SK-N-SH (cell line): ENCODE measurements at regions not wholly inside any gene's neighbourhood (a gene's known extent, or its start where the extent isn't known, plus 50 kb on each side); places are given as distances from the start of the nearest gene placed in this dataset.

Source experiments
- CTCF ChIA-PET: fragments of 300-600, 350-600 bp; formaldehyde crosslinking; extraction: SDS; loops from one replicate; lab custom pipeline; 2021; lab: Yijun Ruan, JAX
- POLR2A ChIA-PET: fragments of 350-600 bp; sonication (Branson Sonifier 250); formaldehyde crosslinking; extraction: SDS; loops from one replicate; lab custom pipeline; 2020; ENCODE audit warnings: antibody characterized with exemption, inconsistent platforms; lab: Yijun Ruan, JAX
- DNase-seq: peaks from one replicate; pipeline ENCODE4 v3.0.0; 2012
- H2AFZ ChIP-seq: fragments of 200-600 bp; sonication (generic); 2 replicates; pipeline ENCODE4 v1.8.1; 2016; ENCODE audit warnings: antibody characterized with exemption, mild to moderate bottlenecking, low read depth
- H3F3A ChIP-seq: fragments of 200-600 bp; sonication (generic); replicated peaks from 2 replicates; pipeline ENCODE3; 2016; ENCODE audit warnings: antibody characterized with exemption, mild to moderate bottlenecking; ENCODE audit not compliant: insufficient read depth
- H3K27ac ChIP-seq, 2 experiments: fragments of 200-500 bp in 1 of 2; fragments of 200-600 bp in 1 of 2; sonication (Bioruptor generic) in 1 of 2; sonication (generic), shearing (Covaris generic) in 1 of 2; 2 replicates each; pipeline versions ENCODE4 v1.5.1 to v1.6.1; 2014 to 2016; ENCODE audit warnings: low read depth in 2 of 2, inconsistent platforms in 1 of 2, low read length in 1 of 2, mild to moderate bottlenecking in 1 of 2, mixed read lengths in 1 of 2
- H3K27me3 ChIP-seq: fragments of 200-600 bp; sonication (generic), shearing (Covaris generic); 2 replicates; pipeline ENCODE4 v1.6.1; 2016; ENCODE audit warnings: mixed run types; ENCODE audit not compliant: insufficient read depth
- H3K36me3 ChIP-seq, 2 experiments: fragments of 200-500 bp in 1 of 2; fragments of 200-600 bp in 1 of 2; sonication (Bioruptor generic) in 1 of 2; sonication (generic) in 1 of 2; replicated peaks in 1 of 2; 2 replicates each; pipeline versions ENCODE3 to v1.5.1; 2014 to 2016; ENCODE audit warnings: low read length in 1 of 2, mild to moderate bottlenecking in 1 of 2; ENCODE audit not compliant: insufficient read depth in 2 of 2, control insufficient read depth in 1 of 2
- H3K4me1 ChIP-seq, 2 experiments: fragments of 200-500 bp in 1 of 2; fragments of 200-600 bp in 1 of 2; sonication (Bioruptor generic) in 1 of 2; sonication (generic), shearing (Covaris generic) in 1 of 2; 2 replicates each; pipeline versions ENCODE4 v1.5.1 to v1.6.1; 2014 to 2016; ENCODE audit warnings: low read depth in 1 of 2, low read length in 1 of 2, mixed run types in 1 of 2; ENCODE audit not compliant: insufficient read depth in 2 of 2, control insufficient read depth in 1 of 2
- H3K4me2 ChIP-seq: fragments of 200-600 bp; sonication (generic), shearing (Covaris generic); 2 replicates; pipeline ENCODE4 v1.6.1; 2017; ENCODE audit warnings: mixed run types
- H3K4me3 ChIP-seq, 2 experiments: fragments of 200-500 bp in 1 of 2; fragments of 200-600 bp in 1 of 2; sonication (Bioruptor generic) in 1 of 2; sonication (generic), shearing (Covaris generic) in 1 of 2; 2 replicates each; pipeline versions ENCODE4 v1.5.1 to v1.8.1; 2014 to 2016; ENCODE audit warnings: low read depth in 2 of 2, inconsistent platforms in 1 of 2, low read length in 1 of 2, mild to moderate bottlenecking in 1 of 2, mixed read lengths in 1 of 2, moderate library complexity in 1 of 2
- H3K79me2 ChIP-seq: fragments of 200-600 bp; sonication (generic); 2 replicates; pipeline ENCODE4 v1.8.1; 2017; ENCODE audit warnings: mild to moderate bottlenecking; ENCODE audit not compliant: insufficient read depth
- H3K9ac ChIP-seq: fragments of 200-600 bp; sonication (generic); 2 replicates; pipeline ENCODE4 v1.6.1; 2017; ENCODE audit warnings: mixed run types
- H3K9me2 ChIP-seq: fragments of 200-600 bp; sonication (generic); 2 replicates; pipeline ENCODE4 v1.6.1; 2017; ENCODE audit warnings: mixed run types
- H3K9me3 ChIP-seq: fragments of 200-600 bp; sonication (generic); 2 replicates; pipeline ENCODE4 v1.6.1; 2017; ENCODE audit warnings: mixed run types, mild to moderate bottlenecking, moderate library complexity
- H4K20me1 ChIP-seq: fragments of 200-600 bp; sonication (generic); 2 replicates; pipeline ENCODE4 v1.6.1; 2017; ENCODE audit warnings: mild to moderate bottlenecking, mixed run types; ENCODE audit not compliant: insufficient read depth
- EP300 ChIP-seq, 2 experiments: IDR thresholded peaks; 2 replicates each; pipeline versions ENCODE4 v1.4.0 to v1.6.1; 2012; ENCODE audit warnings: borderline replicate concordance in 1 of 2, low read depth in 1 of 2, low read length in 1 of 2
- EZH2phosphoT487 ChIP-seq: fragments of 200-600 bp; sonication (generic); IDR thresholded peaks from 2 replicates; pipeline ENCODE4 v1.6.1; 2017; ENCODE audit warnings: low read depth, mixed run types, mild to moderate bottlenecking, antibody characterized with exemption, moderate library complexity, borderline replicate concordance
- JUND ChIP-seq: IDR thresholded peaks from 2 replicates; pipeline ENCODE4 v1.4.0; 2012
- MEF2A ChIP-seq: IDR thresholded peaks from 2 replicates; pipeline ENCODE4 v1.4.0; 2012; ENCODE audit warnings: low read depth, borderline replicate concordance
- NFIC ChIP-seq: IDR thresholded peaks from 2 replicates; pipeline ENCODE4 v1.4.0; 2012; ENCODE audit warnings: borderline replicate concordance
- POLR2AphosphoS5 ChIP-seq: IDR thresholded peaks from 2 replicates; pipeline ENCODE4 v1.6.1; 2012; ENCODE audit warnings: low read depth, low read length
- RXRA ChIP-seq: IDR thresholded peaks from 2 replicates; pipeline ENCODE4 v1.4.0; 2012; ENCODE audit warnings: low read depth, mild to moderate bottlenecking, borderline replicate concordance
- SIN3A ChIP-seq: IDR thresholded peaks from 2 replicates; pipeline ENCODE4 v1.6.1; 2012; ENCODE audit warnings: low read depth, mild to moderate bottlenecking, low read length, moderate library complexity, borderline replicate concordance
- SMC3 ChIP-seq: IDR thresholded peaks from 2 replicates; pipeline ENCODE4 v1.6.1; 2012; ENCODE audit warnings: low read depth, low read length, improper control_type of control experiment
- TF ChIP-seq, protein P1 (sequence below): IDR thresholded peaks from 2 replicates; pipeline ENCODE4 v1.4.0; 2012; ENCODE audit warnings: low read depth, borderline replicate concordance
- TF ChIP-seq, protein P2 (sequence below): fragments of 150-350 bp; IDR thresholded peaks from 2 replicates; pipeline ENCODE4 v1.6.1; 2016; ENCODE audit warnings: mild to moderate bottlenecking, low read depth, low read length
- TF ChIP-seq, protein P3 (sequence below): IDR thresholded peaks from 2 replicates; pipeline ENCODE4 v1.4.0; 2012; ENCODE audit warnings: low read depth, borderline replicate concordance
- TF ChIP-seq, protein P4 (sequence below): fragments of 200-600 bp; sonication (generic); IDR thresholded peaks from 2 replicates; pipeline ENCODE4 v1.6.1; 2017; ENCODE audit warnings: antibody characterized with exemption, mild to moderate bottlenecking, moderate library complexity
- TF ChIP-seq, protein P5 (sequence below): IDR thresholded peaks from 2 replicates; pipeline ENCODE4 v1.4.0; 2012; ENCODE audit warnings: low read depth

DNA sequence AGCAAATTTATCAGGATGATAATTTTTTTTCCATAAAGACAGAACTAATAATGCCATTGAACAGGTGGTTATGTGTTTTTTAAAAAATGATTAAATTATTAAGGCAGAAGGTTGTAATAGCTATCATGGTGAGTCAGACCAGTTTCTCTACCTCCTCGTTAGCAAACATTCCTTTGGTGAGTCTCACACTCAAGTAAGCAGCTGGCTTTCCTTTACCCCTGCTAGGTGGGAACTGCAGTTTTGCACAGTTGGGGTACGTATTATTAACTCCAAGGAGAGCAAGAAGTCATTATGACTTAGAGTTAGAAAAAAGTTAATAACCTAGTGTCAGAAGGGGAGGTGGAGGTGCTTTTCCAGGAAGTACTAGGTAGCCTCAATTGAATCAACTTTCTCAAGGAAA is 165.3 kb downstream of the SNAPC1 start (continued):
- TF ChIP-seq, protein P1, sequence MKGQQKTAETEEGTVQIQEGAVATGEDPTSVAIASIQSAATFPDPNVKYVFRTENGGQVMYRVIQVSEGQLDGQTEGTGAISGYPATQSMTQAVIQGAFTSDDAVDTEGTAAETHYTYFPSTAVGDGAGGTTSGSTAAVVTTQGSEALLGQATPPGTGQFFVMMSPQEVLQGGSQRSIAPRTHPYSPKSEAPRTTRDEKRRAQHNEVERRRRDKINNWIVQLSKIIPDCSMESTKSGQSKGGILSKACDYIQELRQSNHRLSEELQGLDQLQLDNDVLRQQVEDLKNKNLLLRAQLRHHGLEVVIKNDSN = no peak
- TF ChIP-seq, all 33 proteins: peak for 0

DNA sequence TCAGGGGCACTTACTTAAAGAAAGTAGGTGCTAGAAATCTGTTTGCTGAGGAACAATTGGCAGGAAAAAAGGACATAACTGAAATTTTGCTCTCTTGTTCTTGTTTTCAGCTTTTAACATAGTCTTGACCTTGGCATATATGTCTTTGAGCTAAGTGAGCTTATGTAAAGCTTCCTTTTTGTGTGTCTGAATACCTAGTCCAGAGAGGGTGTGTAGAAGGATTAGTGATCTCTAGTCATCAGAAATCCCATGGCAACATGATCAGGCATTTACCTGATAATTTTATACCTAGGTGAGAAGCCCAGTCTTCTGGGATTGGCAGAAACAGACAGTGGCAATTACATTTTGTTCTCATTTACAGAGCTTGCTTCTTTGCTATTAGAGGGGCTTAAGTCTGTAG is 166.1 kb downstream of the SNAPC1 start:
- no peak for DNase-seq
- CTCF ChIA-PET = interaction anchor here (1.3 to 4.1 kb wide), 3 partner anchors 33 to 198 kb away, joined by 3 to 11 read pairs (median 6); no protein-coding TSS in a partner anchor
- Histone ChIP-seq H3K79me2 (no peaks in the 10 kb centered on the region), H3K9ac (no peak overlapping the region), H3K27ac (no peak overlapping the region)
- TF ChIP-seq EP300 (IDR thresholded peaks at IDR 0.05; ENCODE audit: borderline replicate concordance in 1 of 2, low read depth in 1 of 2, low read length in 1 of 2) (no peak), SMC3 (no peak), MEF2A (no peak), RXRA (no peak), JUND (no peak), POLR2AphosphoS5 (no peak), NFIC (no peak), SIN3A (no peak), EZH2phosphoT487 (no peak)
- TF ChIP-seq, protein P2, sequence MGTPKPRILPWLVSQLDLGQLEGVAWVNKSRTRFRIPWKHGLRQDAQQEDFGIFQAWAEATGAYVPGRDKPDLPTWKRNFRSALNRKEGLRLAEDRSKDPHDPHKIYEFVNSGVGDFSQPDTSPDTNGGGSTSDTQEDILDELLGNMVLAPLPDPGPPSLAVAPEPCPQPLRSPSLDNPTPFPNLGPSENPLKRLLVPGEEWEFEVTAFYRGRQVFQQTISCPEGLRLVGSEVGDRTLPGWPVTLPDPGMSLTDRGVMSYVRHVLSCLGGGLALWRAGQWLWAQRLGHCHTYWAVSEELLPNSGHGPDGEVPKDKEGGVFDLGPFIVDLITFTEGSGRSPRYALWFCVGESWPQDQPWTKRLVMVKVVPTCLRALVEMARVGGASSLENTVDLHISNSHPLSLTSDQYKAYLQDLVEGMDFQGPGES = no peak
- TF ChIP-seq, protein P3, sequence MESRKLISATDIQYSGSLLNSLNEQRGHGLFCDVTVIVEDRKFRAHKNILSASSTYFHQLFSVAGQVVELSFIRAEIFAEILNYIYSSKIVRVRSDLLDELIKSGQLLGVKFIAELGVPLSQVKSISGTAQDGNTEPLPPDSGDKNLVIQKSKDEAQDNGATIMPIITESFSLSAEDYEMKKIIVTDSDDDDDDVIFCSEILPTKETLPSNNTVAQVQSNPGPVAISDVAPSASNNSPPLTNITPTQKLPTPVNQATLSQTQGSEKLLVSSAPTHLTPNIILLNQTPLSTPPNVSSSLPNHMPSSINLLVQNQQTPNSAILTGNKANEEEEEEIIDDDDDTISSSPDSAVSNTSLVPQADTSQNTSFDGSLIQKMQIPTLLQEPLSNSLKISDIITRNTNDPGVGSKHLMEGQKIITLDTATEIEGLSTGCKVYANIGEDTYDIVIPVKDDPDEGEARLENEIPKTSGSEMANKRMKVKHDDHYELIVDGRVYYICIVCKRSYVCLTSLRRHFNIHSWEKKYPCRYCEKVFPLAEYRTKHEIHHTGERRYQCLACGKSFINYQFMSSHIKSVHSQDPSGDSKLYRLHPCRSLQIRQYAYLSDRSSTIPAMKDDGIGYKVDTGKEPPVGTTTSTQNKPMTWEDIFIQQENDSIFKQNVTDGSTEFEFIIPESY = no peak
- TF ChIP-seq, protein P4, sequence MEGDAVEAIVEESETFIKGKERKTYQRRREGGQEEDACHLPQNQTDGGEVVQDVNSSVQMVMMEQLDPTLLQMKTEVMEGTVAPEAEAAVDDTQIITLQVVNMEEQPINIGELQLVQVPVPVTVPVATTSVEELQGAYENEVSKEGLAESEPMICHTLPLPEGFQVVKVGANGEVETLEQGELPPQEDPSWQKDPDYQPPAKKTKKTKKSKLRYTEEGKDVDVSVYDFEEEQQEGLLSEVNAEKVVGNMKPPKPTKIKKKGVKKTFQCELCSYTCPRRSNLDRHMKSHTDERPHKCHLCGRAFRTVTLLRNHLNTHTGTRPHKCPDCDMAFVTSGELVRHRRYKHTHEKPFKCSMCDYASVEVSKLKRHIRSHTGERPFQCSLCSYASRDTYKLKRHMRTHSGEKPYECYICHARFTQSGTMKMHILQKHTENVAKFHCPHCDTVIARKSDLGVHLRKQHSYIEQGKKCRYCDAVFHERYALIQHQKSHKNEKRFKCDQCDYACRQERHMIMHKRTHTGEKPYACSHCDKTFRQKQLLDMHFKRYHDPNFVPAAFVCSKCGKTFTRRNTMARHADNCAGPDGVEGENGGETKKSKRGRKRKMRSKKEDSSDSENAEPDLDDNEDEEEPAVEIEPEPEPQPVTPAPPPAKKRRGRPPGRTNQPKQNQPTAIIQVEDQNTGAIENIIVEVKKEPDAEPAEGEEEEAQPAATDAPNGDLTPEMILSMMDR = no peak
- TF ChIP-seq, protein P1 = no peak
- TF ChIP-seq, protein P5, sequence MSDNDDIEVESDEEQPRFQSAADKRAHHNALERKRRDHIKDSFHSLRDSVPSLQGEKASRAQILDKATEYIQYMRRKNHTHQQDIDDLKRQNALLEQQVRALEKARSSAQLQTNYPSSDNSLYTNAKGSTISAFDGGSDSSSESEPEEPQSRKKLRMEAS = no peak
- TF ChIP-seq, all 33 proteins: peak for 0
- POLR2A ChIA-PET = no interaction called here
- H2AFZ ChIP-seq = no peak overlapping the region
- H3K4me3 ChIP-seq = no peak overlapping the region
- H3K36me3 ChIP-seq = no peaks in the 10 kb centered on the region
- H3K4me1 ChIP-seq = peaks cover 0 to 11% of the 10 kb centered on the region in 2 experiments; a peak in 2 of 4 replicates
- no peaks in the 10 kb centered on the region for H3K9me3 ChIP-seq
- no peaks in the 10 kb centered on the region for H4K20me1 ChIP-seq
- H3K9me2 ChIP-seq = no peaks in the 10 kb centered on the region
- H3K4me2 ChIP-seq = no peak overlapping the region
- no peaks in the 10 kb centered on the region for H3K27me3 ChIP-seq
- H3F3A ChIP-seq = no peaks in the 10 kb centered on the region
